NCI-H2107 treated with DMSO at 0.1 percent for 48 hours (cell line): ENCODE measurements at regions not wholly inside any gene's neighbourhood (a gene's known extent, or its start where the extent isn't known, plus 50 kb on each side); places are given as distances from the start of the nearest gene placed in this dataset.
A peak's percentile ranks its signal among the peaks of the same experiment; 100 is the strongest.

Source experiments
- DNase-seq: peaks from one replicate; lab custom pipeline; 2025; ENCODE audit not compliant: unreplicated experiment; lab: John Stamatoyannopoulos, UW

DNA sequence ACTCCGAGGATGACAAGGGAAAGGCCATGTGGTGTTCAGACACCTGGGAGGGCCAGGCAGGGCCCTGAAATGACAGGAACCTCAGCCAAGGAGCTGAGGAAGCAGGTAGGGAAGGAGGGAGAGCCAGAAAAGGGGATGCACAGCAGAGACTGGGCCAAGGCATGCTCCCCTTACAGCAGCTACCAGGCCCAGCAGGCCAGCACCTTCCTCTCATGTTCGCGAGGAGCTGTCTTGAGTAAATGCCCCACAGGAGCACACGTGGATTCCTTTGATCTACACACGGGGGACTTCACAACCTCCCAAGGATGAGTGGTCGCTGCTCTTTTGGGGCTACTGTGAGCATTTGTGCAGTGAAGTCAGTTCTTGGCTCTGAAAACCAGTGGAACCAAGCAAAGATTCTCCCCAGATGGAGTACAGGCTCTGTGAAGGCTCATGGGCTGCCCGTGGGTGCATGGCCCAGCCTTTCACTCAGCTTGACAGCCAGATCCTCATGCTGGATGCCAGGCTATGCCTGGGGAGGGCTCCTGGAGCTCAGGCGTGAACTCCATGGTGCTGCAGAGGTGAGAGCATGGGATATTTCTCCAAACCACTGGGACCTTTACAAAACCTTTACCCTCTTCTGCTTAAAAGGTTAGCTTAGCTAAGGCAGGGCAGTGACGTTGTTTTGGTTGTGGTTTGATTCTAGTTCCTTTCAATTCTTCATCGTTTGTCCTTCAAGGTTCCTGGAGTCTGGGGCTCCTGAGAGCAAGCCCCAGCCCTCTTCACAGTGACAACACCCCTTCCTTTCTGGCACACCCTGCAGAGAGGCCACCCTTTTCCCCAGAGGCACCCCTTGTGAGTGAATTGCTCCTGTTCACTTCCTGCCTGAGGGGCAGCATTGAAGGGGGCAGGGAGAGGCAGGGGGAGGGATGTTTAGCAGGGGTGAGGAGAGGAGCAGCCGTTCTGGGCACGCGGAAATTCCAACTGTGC, 74.2 kb upstream of the ZPBP start:
- DNase-seq: no peak

DNA sequence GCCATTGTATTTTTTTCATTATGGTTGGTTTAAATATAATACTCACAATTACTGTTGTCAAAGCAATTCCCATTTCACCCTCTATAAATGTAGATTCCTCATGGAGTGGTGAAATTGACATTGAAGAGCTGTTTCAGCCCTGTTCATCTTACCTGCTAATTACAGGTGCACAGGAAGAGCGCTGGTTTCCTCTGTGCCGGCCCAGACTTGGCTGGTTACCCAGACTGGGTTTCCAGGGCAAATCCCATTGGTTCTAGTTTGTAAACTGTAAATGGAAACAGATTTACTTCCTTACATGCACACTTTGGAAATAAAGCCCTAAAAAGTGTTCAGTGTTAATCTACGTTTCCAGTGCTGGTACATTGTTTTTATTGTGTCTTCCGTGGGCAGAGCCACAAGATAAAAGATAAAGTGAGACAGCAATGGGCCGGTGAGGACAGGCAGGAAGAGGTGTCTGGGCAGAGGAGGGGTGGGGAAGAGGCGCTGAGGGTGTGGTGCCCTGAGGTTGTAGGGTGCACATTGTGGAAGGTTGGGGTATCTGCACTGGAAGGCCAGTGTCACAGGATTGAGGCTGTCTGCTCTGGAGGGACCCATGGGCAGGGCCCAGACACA, 71.6 kb upstream of the ZPBP start:
- DNase-seq: no peak

DNA sequence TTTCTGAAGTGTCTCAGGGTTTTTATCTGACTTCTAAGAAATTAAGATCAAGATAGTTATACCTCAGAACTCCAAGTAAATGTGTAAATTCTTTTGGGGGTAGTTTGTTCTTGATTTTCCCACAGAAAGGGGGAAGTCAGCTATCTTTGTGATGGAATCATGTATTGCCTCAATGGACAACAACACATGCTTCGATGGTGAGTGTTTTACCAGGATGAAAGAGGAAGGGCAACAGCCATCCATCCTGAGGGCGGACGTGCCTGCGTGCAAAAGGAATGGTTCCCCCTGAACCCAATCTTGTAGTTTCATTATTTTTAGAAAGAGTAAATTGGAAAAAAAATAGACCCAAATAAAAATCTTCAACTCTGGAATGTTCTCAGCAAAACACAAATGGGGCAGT, 67.2 kb upstream of the ZPBP start:
- no peak for DNase-seq

DNA sequence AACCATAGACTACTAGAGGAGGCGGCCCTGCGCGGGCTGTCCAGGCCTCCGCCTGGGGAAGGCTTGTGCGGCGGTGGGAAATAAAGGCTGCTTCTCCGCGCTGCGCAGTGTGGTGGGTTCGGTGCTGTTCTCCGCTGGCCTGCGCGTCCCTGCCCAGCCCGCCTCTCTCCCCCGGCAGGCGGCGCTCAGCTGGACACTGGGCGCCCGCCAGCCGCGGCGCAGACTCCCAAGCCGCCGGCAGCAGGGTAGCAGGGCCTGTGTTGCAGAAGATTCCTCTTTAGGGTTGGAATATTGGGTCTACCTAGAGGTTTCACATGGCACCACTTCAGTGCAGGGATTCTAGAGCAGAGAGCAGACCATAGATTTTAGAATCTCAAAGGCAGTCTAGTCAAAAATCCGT, 66.1 kb upstream of the ZPBP start:
- DNase-seq: no peak

DNA sequence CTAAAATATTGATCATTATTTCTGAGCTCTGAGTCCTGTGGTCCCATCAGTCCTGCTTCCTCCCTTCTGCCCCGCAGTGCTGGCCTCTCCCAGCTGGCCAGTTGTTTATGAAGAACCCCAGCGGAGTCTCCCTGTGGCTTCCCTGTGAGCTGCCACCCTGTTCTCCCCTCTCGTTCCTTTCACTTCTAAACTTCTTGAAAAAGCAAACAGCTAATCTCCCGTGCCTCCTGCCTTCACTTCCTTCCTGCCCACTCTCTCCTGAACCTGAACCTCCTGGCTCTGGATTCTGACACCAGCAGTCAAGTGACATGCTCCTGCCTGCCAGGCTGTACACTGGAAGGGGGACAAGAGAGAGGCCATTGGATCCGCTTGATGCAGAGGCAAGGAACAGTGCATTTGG, 63.7 kb upstream of the ZPBP start:
- no peak for DNase-seq

DNA sequence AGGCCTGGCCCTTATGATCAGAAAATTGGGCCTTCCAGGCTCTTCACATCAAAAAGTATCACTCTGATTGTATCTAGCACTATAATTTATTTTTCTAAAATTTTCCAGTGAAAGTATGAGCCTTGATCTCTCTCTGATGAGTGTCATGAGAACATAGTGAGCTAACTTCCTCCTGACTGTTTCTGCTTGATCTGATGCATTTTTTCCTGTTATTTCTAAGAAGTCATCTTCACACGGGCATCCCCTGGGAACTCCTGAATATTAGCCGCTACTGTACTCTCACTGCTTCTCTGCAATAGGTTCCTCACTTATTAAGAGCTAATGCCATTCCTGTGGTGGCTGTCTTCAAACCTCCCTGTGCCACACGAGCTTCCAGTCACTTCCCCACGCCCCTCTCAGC, 63.1 kb upstream of the ZPBP start:
- no peak for DNase-seq

DNA sequence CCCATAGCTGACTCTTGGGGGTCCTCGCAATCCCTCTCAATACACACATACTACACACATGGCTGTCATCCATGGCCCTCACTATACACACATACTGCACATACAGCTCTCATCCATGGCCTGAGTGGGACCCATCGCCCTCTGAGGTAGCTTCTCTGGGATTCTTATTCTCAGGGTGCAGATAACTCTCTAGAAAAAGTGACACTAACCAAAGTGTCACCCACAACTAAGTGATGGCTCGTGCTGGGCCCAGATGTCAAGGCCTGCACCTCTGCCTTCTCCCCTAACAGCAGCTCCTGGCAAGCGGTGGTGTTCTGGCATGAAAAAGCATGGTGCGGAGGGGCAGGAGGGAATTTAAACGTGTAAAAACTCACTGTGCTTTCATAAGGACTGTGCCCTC, 62.7 kb upstream of the ZPBP start:
- no peak for DNase-seq

DNA sequence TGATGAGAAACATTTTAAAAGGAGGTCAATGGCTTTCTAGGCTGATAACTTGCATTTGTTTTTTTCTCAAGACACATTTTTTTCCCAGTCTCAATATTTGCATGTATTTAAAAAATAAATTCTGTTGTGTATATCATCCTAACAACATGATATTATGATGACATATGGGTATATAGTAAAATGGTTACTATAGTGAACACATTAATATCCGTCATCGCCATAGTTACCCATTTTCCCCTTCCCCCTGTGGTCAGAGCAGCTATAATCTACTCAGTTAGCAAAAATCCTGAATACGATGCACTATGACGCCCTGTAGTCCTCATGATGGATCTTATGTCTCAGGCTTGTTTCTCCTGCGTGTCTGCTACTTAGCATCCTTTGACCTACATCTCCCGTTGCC, 60.9 kb upstream of the ZPBP start:
- DNase-seq: no peak

DNA sequence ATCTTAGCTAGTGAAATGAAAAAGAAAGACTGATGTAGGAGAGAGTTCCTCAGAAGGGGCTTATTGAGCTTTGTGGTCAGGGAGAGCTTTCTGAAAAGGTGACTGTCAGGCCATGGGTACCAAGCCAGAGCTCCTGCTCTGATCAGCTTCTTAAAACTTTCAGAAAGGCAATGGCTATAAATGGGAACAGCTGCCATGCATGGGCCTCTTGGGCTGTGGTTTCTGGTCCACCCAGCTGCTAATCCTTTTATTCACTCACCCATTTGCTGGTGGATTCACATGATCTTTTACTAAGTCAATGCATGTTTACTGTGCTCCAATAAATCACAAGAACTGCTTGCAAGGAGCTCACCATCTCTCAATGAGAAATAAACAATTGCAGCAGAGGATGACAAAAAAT, 60.1 kb upstream of the ZPBP start:
- DNase-seq: no peak

DNA sequence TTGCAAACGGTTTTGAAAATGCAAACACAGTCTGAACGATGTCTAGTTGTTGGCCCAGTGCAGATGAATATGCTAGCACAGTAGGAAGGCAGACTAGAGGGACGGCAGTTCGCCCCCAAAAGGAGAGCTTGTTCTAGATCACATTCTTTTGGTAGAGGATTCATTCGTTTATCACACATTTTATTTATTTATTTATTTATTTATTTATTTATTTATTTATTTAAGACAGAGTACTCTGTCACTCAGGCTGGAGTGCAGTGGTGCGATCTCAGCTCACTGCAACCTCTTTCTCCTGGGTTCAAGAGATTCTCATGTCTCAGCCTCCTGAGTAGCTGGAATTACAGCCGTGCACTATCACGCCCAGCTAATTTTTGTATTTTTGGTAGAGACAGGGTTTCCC, 59.4 kb upstream of the ZPBP start:
- no peak for DNase-seq

DNA sequence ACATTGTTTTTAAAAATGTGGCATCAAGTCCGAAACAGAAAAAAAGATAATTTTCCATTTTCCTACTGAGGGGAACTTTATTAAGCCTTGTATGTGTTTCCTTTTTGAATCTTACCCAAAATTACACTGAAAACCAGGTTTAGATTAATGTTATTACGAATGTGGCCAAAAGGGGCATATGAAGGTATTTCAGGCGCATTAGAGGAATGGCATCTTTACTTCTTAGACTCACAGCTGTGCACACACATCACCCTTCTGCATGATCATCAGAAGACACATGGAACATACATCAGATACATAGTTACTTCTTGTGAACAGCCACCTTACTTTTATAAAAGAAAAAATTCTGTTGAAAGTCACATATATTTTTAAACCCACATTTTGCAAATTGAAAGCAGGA, 58.6 kb upstream of the ZPBP start:
- no peak for DNase-seq

DNA sequence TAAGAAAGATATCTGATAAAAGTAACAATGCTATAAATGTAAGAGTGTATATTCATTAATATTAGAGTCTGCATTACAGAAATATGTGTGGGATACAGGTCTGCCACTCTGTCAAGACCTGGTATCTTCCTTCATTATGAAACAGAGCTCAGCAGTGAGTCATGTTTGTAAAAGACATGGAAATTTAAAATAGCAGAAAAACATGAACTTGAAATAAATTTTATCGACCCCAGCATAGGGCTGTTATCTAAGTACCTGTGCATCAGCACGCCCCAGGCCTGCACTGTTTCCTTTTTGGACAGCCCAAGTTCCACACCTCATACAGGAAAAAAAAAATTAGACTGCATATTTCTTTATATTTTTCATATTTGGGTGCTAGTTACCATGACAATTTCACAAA, 58.0 kb upstream of the ZPBP start:
- DNase-seq: no peak

DNA sequence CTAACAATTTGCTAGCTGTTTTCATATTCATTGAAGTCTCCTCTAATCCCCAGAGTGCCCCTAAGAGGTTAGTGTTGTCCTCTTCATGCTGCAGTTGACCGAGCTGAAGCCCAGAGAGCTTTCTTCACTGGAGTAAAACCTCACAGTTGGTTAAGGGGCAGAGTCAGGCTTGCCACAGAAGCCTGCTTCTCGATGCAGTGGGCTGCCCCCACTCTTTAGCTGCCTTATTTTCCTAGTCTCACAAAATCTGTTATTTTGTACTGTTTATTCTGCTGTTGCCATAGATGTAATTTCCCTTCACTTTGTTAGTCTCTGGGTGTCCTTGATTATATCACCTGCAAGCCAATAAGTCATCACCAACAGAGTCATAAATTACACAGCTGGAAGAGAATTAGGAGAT, 56.3 kb upstream of the ZPBP start:
- DNase-seq: no peak

DNA sequence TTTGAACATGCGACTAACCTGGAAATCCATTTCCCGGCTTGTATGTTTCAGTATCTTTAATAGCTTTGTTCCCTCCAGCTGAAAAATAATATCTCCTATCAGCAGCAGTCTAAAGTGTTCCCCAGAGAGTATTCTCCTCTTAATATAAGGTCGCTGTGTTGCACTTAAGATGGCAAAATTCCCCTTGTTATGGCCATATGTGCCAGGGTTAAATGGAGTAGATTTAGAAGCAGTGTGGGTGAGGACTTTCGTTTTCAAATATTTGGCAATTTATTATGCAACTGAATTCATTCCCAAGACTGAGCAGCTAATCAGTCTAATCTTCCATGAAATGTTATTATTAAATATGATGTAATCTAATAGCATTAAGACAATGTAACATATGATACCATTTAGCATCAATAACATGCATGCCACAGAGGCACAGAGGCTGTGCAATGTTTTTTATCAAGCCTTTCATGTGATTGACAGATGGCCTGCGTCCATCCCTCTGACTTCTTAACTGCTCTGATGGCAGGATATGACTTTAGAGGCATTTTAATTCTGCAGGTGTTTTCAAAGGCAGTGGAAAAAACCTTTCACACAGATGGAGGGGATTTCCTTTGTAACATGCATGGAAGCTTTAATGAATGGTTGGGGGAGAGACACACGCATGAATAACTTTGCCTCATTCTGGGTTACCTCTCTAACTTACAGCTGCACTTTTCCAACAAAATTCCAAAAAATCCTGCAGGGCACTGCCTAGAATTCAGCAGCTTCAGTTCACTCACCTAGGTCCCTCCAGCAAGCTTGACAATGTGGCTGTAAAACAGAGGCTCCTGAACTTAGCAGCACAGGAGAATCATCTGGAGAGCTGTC, 55.1 kb upstream of the ZPBP start:
- DNase-seq: no peak

DNA sequence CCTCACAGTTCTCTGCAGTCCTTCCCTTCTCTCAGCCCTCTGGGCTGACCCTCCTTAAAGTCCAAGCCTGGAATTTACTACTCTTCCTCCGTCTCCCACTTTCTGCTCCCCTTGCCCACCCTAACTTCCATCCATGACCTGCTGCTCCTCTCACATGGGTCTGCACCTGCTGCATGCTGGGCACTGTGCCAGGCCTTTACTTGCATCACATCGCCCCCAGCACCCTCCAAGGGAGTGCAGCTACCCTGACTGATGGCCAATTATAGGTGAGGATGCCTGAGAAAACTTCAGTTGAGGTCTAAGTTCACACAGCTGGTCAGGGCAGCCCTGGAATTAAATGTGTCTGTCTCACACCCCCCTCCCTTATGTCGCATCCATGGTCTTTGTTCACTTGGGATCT, 53.6 kb upstream of the ZPBP start:
- peak; percentile 7 for DNase-seq

DNA sequence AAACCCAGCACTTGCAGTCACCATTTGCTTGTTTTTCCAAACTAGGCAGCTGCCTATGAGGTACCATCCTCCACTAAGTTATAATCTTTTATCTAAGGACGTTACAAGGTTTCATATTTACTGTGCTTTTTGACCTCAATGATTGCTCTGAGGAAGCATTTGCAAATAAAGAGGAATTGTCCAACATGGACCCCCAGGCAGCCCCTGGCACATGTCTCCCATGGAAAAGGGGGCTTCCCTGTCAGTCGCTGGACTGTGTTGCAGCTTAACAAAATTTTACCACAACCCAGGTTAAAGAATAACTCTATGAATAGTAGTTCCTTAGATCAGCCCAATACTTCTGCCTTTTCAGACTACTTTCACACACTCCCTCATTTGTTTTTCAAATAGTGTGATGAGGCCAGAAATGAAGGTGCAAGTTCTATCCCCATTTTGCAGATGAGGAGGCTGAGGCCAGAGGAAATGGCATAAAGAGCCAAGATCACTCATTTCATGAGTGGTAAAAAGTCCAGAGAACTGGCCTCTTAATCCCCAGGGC, 52.8 kb upstream of the ZPBP start:
- no peak for DNase-seq

DNA sequence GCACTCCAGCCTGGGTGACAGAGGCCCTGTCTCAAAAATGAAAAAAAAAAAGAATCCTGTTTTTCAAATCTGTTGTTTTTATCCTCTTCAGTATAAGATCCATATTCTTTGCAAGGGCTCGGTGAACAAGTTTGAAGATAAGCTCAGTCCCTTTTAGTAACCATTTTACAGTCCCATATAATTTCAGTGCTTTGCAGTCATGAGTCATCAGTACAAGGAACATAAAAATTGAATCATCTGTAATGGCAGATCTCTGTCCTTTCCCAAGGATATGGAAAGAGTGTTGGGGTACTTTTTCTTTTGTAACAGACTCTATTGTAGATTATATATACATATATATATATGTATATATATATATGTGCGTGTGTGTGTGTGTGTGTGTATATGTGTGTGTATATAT, 52.2 kb upstream of the ZPBP start:
- DNase-seq: no peak
